ENCODE measurements at regions not wholly inside any gene's neighbourhood (a gene's known extent, or its start where the extent isn't known, plus 50 kb on each side); places are given as distances from the start of the nearest gene placed in this dataset.
"Not testable (repeated sequence)": the region's sequence is repeated elsewhere in the genome, so short reads cannot be mapped to it uniquely, and the experiment has no call there.

DNA sequence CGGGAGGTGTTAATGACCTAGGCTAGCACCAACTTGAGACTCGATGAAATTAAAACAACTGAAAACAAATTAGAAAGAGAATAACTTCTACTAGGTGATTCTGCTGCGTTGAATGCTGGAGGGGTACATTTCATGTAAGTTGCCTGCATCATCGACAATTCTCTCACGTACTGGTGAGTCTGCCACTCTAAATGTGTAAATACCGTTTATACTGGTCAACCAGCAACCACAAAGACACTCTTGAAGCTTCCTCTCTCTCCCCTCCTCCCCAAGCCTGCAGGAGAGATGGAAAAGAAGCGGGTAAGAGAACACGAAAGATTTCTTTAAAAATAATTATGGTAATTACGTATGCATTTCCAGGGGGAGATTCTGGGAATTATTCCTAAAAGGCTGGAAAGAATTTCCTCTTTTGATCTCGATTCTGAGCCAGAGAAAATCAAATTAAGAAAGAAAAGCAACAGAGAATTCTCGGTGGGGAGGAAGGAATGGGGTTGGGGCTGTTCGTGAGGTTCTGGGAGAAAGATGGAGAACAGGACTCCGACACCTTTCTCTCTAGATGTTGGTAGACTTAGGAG, 68.6 kb upstream of the MRTFB start:
- peak; percentile 30 for DNase-seq

DNA sequence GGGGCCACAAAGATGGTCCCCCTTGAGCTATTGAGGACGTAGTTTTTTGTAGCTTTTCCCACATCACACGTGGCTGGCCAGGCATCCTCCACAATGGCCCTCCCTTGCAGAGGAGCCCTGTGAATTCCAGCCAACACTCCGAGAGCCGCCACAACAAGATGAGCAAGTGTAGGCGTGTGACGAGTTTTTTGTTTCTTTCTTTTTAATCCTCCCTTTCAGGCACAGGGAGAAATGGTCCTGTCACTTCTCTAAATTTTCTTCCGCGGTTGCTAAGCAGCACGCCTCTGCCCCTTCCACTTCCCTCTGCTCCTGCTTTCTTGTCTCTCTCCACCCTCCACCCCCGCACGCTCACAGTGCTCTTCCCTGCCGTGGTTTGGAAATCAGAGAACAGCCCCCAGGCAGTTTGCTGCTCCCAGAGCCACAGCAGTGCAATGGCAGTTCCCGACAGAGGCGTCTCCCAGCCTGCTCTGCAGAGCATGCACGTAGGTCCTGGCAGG, 68.0 kb upstream of the MRTFB start:
- DNase-seq = peak; percentile 50

DNA sequence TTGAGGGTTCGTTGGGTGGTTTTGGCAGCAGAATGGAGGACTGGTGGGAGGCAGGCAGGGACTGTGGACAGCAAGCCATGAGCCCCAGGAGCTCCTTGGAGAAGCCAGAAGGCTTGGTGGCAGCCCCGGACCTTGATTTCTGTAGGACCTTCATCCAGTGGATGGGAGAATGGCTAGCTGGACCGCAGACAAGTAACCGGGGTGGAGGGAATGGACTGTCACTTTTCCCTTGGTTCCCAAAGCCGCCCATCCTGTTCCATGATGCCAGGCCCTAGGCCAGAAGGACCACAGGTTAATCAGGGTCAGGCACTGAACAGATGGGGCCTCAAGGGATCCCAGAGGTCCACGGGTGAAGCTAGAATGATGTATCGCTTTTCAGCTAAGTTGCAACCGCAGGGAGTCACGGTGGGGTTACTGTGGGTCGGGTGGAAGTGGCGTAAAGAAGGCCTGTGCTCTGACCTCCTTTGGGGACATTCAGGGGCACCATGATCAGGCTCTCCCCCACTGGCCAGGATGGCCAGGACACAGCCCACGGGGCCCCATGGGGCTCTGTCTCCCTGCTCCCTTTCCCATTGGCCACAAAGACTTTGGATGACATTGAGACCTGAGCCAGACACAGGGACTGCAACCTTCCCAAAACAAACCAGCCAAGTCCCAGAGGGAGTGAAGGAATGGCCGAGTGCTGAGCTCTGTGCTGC, 66.9 kb upstream of the MRTFB start:
- no peak for DNase-seq

DNA sequence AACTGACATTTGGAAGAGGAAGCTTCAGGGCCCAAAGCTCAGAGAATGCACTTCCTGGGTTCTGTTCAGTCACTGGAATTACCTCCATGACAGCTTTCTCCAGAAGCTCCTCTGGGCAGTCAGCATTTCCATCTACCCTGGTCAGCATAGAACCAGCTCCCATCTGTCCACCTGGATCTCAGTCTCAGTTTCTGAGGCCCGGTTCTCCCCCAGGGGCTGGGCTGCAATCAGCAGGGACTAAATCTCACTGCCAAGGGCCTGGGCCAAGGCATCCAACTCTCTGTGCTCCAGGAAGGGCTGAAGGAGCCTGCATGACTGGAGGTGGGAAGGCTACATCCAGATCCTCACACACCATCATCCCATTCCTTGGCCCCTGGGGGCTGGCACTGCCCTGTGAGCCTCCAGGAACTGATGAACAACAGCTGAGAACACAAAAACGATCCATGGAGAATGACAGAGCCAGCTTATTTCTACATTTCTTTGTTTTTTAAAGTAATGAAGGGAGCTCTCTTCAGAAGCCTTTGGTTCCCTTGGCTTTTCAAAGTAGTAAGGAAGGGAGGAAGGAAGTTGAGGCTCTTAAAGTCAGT, 66.3 kb upstream of the MRTFB start:
- no peak for DNase-seq

DNA sequence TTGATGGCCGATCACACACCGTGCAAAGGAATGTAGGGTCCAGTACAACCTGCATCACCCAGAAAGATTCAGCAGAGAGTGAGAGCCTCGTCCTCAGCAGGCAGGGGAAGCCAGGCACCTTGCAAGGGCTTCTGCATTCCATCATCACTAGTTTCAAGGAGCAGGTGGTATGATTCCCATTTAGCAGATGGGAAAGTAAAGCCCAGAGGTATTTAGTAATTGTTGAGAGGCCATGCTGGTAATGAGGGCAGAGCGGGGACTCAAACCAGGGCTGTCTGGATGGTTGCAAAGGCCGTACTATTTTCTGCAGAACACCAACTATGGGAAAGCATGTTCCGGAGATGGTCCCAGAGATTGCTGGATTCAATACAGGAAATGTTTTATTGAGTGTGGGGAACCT, 65.8 kb upstream of the MRTFB start:
- DNase-seq = no peak

DNA sequence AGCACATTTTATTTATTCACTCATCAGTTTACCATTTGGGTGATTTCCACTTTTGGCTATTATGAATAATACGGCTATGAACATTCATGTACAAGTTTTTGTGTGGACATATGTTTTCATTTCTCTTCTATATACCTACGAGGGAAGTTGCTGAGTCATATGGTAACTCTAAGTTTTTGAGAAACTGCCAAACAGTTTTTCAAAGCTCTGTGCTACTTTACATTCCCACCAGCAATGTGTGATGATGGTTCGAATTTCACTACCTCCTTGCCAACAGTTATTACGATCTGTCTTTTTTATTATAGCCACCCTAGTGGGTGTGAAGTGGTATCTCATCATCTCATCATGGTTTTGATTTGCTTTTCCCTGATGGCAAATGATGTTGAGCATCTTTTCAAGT, 63.7 kb upstream of the MRTFB start:
- no peak for DNase-seq

DNA sequence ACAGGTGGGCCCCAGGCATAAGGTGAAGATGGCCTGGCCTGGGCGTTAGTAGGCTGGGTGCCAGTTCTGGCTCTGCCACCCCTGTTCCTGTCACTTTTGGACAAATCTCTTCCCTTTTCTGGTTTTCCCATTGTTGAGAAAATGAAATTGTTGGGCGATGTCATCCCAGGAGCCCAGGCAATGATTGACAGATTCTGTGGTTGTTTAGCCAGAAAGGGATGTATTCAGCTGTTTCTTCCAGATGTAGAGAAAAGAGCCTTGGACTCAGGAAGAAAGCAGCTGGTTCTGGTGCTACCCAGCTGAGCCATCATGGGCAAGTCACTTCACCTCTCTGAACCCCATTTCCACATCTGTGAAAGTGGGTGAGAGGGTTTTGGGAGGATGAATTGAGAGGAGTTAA, 60.1 kb upstream of the MRTFB start:
- DNase-seq = no peak

DNA sequence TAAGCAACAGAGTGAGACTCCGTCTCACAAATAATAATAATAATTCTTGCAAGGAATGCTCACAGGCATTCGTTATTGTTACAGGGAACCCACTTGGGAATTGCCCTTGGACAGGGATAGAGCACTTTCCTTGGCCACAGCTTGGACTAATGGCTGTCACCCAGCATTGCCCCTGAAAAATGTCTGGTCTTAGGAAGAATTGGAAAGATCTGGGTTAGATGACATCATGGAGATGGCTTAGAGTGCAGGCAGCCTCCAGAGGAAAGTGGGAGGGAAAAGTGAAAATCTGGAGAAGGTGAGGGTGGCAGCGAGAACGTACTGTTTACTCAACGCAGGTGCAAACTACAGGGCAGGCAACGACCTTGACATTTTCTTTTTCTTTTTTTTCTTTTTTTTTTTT, 59.3 kb upstream of the MRTFB start:
- DNase-seq = no peak

DNA sequence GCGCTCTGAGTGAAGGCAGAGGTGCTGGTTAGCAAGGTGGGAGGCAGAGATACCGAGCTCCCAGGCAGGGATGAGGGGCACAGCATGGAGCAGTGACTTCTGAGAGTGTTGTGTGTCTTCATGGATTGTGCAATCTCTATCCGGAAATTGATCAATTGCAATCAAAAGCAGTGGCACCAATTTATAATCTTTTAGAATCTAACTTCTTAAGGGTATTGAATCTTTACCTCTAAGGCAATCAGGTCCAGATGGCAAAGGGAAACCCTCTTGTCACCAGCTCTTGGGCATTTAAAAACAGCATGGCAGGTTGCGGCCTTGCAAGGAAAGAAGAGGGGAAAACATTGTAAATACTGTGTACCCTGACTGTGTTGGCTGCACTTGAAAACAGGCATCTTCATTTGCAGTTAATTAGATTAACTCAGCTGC, 58.0 kb upstream of the MRTFB start:
- DNase-seq = no peak

DNA sequence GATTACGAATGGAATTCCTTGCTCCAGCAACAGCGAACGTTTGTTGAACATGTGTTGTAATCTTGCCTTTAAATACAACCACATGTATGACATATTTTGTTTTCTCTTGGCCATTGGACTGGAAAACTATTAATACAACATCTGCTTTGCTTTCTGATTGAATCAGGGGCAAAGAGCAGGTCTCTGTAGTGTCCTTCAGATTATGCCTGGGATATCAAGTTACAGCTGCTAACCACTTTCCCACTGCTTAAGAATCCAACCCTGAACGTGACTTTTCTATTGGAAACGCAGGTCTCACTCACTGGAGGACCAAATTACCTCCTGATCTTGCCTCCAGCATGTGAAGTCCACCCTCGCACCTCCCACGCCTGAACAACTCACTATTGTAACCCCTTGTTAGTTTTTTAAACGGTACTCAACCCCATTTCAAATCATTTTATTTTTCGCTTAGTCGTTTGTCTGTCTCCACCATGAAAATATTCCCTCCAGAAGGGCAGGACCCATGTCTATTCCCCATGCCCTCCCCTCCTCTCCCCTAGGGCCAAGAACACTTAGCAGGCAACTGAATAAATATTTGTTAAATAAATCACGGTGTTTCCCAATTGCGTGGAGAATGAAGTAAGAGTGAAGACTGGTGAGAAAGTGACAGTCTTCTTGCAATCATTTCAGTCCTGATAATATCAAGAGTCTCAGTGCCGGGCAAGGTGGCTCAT, 57.4 kb upstream of the MRTFB start:
- no peak for DNase-seq

DNA sequence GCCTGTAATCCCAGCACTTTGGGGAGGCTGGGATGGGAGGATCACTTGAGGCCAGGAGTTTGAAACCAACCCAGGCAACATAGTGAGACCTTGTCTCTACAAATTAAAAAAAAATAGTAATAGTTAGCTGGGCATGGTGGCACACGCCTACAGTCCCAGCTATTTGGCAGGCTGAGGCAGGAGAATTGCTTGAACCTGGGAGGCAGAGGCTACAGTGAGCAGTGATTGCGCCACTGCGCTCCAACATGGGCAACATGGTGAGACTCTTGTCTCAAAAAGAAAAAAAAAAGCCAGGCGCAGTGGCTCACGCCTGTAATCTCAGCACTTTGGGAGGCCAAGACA, 56.9 kb upstream of the MRTFB start:
- no peak for DNase-seq

DNA sequence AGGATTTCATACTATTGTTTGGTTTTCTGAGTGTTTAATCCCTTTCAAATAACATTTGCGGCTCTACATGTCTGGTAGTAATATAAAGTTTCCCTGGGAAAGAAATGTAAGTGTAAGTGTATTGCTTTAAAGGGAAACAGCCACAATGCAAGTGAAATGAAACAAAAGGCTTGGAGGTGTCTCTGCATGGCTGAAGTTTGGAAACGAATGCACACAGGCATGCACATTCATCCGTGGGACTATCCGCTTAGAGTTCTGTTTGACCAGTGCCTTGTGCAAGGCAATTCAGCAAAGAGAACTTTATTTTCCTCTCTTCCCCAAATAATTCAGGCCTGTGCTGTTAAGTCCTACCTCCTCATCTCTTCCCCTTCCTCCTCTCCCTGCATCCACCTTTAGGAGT, 56.1 kb upstream of the MRTFB start:
- no peak for DNase-seq

DNA sequence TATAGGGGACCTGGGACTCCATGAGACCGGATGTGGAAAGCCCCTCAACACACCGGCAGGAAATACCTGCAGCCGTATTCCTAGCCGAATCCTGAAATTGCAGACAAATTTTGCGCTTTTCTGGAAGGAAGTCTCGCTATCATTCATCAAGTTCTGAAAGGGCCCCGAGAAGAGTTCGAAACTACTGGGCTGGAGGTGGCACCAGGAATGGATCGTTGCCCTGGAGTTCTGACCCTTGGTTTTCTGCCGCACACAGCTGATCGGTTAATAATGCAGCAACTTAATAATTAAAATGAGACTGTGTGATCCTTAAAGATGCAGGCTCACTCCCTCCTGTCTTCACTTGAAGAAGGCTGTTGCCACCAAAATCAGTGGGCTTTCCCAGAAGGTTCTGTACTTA, 55.7 kb upstream of the MRTFB start:
- no peak for DNase-seq

DNA sequence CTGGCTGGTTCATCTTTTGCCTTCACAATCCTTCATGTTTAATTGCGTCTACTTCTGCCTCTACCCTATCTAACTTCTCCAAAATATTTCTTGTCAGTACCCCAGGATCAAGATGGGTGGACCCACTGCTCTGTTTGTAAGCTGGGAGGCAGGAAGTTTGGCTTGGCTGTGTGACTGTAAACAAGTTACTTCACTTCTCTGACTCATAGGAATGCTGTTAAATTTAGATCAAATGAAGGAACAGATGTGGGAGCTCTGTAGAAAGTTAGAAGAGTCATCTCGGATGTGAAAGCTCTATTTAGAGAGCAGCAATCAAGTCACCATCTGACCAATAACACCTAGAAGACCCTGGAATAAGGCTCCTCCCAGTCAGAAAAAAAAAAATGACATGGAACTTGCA, 55.2 kb upstream of the MRTFB start:
- DNase-seq = no peak

DNA sequence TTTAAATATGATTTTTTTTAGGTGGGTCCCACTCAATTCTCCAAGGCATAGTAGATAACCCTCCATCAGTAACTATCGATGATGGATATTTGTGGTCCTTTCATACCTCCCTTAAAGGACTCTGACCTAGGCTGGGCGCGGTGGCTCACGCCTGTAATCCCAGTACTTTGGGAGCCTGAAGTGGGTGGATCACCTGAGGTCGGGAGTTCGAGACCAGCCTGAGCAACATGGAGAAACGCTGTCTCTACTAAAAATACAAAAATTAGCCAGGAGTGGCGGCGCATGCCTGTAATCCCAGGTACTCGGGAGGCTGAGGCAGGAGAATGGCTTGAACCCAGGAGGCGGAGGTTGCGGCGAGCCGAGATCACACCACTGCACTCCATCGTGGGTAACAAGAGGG, 54.8 kb upstream of the MRTFB start:
- not testable (repeated sequence) for DNase-seq

DNA sequence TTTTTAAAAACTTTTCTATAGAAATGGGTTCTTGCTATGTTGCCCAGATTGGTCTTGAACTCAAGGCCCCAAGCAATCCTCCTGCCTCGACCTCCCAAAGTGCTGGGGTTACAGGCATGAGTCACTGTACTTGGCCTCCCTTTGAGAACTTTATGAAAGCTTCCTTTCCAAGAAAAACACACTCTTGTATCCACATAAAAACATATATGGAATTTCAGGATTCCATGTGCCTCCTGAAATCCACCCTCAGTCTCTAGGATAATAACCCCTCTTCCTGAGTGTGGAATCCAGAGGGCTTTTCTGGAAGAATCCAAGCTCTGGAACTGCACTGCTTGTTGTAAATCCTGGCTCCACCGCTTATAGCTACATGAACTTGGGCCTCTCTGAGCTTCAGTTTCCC, 53.2 kb upstream of the MRTFB start:
- no peak for DNase-seq

DNA sequence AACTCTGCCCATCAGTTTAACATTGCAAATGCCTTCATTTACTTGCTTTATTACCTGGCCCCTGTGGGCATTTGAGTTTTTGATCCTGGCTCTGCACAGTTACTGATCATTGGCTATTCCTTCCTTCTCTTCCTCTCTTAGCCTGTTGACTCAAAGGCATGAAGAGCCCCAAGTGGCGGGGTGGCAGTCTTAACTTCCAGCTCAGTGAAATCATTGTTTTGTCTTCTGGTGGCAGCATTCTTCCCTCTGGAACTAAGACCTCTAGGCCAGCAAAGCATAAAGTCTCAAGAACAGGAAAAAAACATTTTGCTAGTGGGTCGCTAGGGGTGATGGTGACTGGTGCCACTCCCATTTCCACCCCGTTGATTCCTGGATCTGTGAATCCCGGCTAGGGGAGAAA, 52.3 kb upstream of the MRTFB start:
- DNase-seq = no peak

DNA sequence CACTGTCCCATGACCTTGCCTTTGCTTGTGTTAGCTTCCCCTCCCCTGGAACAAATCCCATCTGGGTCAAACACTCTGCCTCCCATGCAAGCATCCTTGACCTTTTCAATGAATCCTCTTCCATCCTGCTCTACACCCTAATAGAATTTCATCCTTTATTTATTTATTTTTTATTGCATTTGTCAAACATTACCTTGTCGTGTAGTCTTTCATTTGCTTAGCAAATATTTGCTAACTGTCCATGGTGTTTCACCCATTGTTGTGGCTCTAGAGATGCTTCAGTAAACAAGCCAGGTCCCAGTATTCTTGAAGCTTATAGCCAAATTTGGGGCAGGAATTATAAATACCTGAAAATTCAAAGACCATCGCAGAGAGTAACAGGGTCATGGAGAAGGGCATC, 51.0 kb upstream of the MRTFB start:
- no peak for DNase-seq

Data from hematopoietic multipotent progenitor cell treated with erythropoietin and hydrocortisone succinate and interleukin-3 and kit ligand, for 4 days (in vitro differentiated cells).